ENCODE measurements at regions not wholly inside any gene's neighbourhood (a gene's known extent, or its start where the extent isn't known, plus 50 kb on each side); places are given as distances from the start of the nearest gene placed in this dataset.

DNA sequence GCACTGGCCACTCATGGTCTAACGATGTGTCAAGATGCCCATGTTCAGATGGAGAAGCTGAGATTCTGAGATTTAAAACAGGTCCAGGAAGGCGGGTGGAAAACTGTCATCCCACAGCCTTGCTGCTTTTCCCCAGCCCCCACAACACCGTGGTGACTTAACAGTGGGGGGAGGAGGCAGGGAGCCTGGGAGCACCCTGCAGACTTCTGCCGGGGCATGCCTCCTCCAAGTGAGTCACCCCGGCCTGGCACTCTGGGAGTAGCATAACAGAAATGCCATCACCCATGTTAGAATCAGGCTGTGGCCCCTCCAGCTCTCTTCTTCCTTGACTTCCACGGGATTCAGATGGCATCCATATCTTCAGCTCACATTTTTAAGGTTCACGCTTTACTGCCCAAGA is 164.8 kb downstream of the CBLN1 start:
- TF ChIP-seq CTCF (IDR thresholded peaks at IDR 0.05) (no peak), POLR2A (IDR thresholded peaks at IDR 0.05) (no peak)

Data from uterus (tissue), 2 donors.